SJSA1 (cell line): ENCODE measurements at regions not wholly inside any gene's neighbourhood (a gene's known extent, or its start where the extent isn't known, plus 50 kb on each side); places are given as distances from the start of the nearest gene placed in this dataset.

ENCODE experiments used
- DNase-seq, 2 experiments: peaks; one replicate each; pipeline ENCODE4 v3.0.0-alpha.2; 2015 to 2020; ENCODE audit warnings: low spot score in 2 of 2, low read depth in 1 of 2
- H3K27ac ChIP-seq: fragments of 250-450 bp; sonication (Bioruptor Pico); 2 replicates; pipeline ENCODE4 v1.5.1; 2020; ENCODE audit warnings: mild to moderate bottlenecking, moderate library complexity
- H3K27me3 ChIP-seq: fragments of 250-450 bp; sonication (Bioruptor Pico); replicated peaks from 2 replicates; pipeline ENCODE4 v1.5.1; 2020; ENCODE audit warnings: mild to moderate bottlenecking, moderate library complexity
- H3K36me3 ChIP-seq: fragments of 250-450 bp; sonication (Bioruptor Pico); 2 replicates; pipeline ENCODE4 v1.5.1; 2020; ENCODE audit warnings: mild to moderate bottlenecking
- H3K4me1 ChIP-seq: fragments of 250-450 bp; sonication (Bioruptor Pico); replicated peaks from 2 replicates; pipeline ENCODE4 v1.6.1; 2021; ENCODE audit warnings: mild to moderate bottlenecking
- H3K4me3 ChIP-seq: fragments of 250-450 bp; sonication (Bioruptor Pico); 2 replicates; pipeline ENCODE4 v1.5.1; 2020; ENCODE audit warnings: mild to moderate bottlenecking
- H3K9me3 ChIP-seq: fragments of 250-450 bp; sonication (Bioruptor Pico); replicated peaks from 2 replicates; pipeline ENCODE4 v1.5.1; 2020; ENCODE audit warnings: mild to moderate bottlenecking

DNA sequence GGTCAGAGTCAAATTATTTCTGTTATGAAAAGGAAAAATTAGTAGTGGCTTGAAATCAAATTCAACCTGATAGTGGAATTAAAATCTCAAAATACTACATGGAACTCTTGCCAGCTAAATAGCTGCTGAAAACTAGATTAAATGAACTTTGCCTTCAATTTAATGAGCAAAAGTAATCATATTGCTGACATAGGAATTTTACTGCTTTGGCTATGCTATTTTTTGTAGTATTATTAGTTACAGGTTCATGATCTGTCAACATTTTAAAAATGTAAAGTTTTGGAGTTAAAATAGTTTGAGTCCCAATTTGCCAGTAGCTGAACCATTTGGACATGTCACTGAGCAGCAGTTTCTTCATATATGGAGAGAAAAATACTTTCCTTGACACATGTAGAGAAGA lies 81.4 kb downstream of the RERGL start:
- DNase-seq, result no peak
- no peak overlapping the region for H3K4me3 ChIP-seq
- H3K27me3 ChIP-seq, result no peaks in the 10 kb centered on the region
- H3K9me3 ChIP-seq, result no peaks in the 10 kb centered on the region
- H3K36me3 ChIP-seq, result no peaks in the 10 kb centered on the region
- no peaks in the 10 kb centered on the region for H3K4me1 ChIP-seq
- no peak overlapping the region for H3K27ac ChIP-seq

GRCh38 chr12:17999174-17999801 lies 90.7 kb downstream of the RERGL start:
- 0 out of 2 replicates have a peak, but pooled peaks cover 2% of the 10 kb centered on the region for H3K9me3 ChIP-seq
- no peaks in the 10 kb centered on the region for H3K27me3 ChIP-seq
- DNase-seq, result no peak
- no peaks in the 10 kb centered on the region for H3K4me1 ChIP-seq
- H3K27ac ChIP-seq, result no peak overlapping the region
- H3K36me3 ChIP-seq, result no peaks in the 10 kb centered on the region
- no peak overlapping the region for H3K4me3 ChIP-seq

- no peak for DNase-seq
- Histone ChIP-seq H3K9me3 (no peaks in the 10 kb centered on the region), H3K4me3 (no peak overlapping the region), H3K4me1 (no peaks in the 10 kb centered on the region), H3K27ac (no peak overlapping the region), H3K36me3 (no peaks in the 10 kb centered on the region), H3K27me3 (no peaks in the 10 kb centered on the region)
Observed at GRCh38 chr12:17992002-17992656, 97.9 kb downstream of the RERGL start.

- DNase-seq, result no peak
- H3K4me3 ChIP-seq, result no peak overlapping the region
Observed at GRCh38 chr12:17982556-17982955, 107.4 kb downstream of the RERGL start.

GRCh38 chr12:17976202-17976601 lies 113.8 kb downstream of the RERGL start:
- DNase-seq, result no peak

More at GRCh38 chr12:17982556-17982955, 107.4 kb downstream of the RERGL start:
- H3K27me3 ChIP-seq, result no peaks in the 10 kb centered on the region
- no peaks in the 10 kb centered on the region for H3K9me3 ChIP-seq
- no peaks in the 10 kb centered on the region for H3K4me1 ChIP-seq
- no peaks in the 10 kb centered on the region for H3K36me3 ChIP-seq
- no peak overlapping the region for H3K27ac ChIP-seq

DNA sequence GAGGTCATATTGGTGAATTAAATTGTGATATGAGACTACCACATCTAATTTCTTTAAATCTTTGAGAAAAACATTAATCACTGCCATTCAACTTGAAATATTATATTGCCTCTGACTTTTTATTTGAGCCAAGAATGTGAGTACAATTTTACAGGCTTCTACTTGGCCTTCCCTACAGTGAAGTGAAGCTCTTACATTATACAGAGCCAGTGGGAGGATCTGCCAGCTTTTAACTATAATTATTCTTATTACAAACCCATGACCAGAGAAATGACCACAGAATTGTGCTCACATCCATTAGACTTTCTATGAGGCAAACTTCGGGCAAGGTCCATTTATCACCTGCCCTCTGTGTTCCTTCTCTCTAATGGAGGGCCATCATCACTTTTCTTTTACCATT lies 114.2 kb downstream of the RERGL start:
- Histone ChIP-seq H3K4me1 (no peaks in the 10 kb centered on the region), H3K36me3 (no peaks in the 10 kb centered on the region), H3K27ac (no peak overlapping the region), H3K9me3 (no peaks in the 10 kb centered on the region), H3K27me3 (no peaks in the 10 kb centered on the region), H3K4me3 (no peak overlapping the region)
- DNase-seq, result no peak

More at GRCh38 chr12:17976202-17976601, 113.8 kb downstream of the RERGL start:
- Histone ChIP-seq H3K27ac (no peak overlapping the region), H3K4me3 (no peak overlapping the region), H3K27me3 (no peaks in the 10 kb centered on the region), H3K4me1 (no peaks in the 10 kb centered on the region), H3K36me3 (no peaks in the 10 kb centered on the region), H3K9me3 (no peaks in the 10 kb centered on the region)

DNA sequence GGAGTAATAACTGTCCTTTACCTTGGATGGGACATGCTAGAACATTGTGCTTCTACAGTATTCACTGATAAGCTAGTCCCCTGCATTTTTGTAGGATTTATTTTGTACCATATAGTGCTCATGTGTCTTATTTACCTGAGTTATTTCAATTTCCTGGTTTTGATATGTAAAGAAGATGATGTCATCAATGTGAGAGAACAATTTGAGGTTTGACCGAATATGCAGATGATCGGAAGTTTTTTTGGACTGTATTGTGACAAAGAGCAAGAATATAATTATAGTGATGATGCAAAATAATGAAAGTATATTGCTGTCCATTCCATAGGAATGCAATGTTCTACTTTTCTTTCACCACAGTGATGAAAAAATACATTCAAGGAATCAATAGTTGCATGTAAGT lies 114.8 kb downstream of the RERGL start:
- H3K27ac ChIP-seq, result no peak overlapping the region
- H3K27me3 ChIP-seq, result no peaks in the 10 kb centered on the region
- no peak overlapping the region for H3K4me3 ChIP-seq

DNA sequence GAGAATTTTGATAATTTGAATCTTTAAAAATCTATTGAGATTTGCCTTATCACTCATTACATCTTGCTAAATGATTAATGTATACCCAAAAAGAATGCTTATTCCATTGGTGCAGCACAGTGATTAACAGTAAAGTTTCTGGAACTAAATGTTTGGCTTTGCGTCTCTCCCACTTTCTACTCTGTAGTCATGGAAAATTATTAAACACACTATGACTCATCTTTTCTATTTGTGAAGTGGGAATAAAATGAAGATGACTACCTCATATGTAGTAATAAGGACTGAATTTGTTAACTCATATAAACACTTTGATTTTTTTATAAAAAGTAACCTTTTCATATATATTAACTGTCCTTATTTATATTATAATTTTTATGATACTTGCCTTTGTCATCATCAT lies 118.1 kb downstream of the RERGL start:
- no peak for DNase-seq

More for the DNA sequence above, 114.8 kb downstream of the RERGL start:
- H3K36me3 ChIP-seq, result no peaks in the 10 kb centered on the region
- no peaks in the 10 kb centered on the region for H3K4me1 ChIP-seq
- no peaks in the 10 kb centered on the region for H3K9me3 ChIP-seq
- no peak for DNase-seq

GRCh38 chr12:17954788-17955187 lies 135.2 kb downstream of the RERGL start:
- H3K27ac ChIP-seq, result no peak overlapping the region
- DNase-seq, result no peak
- no peaks in the 10 kb centered on the region for H3K36me3 ChIP-seq
- H3K4me3 ChIP-seq, result no peak overlapping the region
- H3K27me3 ChIP-seq, result no peaks in the 10 kb centered on the region
- no peaks in the 10 kb centered on the region for H3K9me3 ChIP-seq
- H3K4me1 ChIP-seq, result no peaks in the 10 kb centered on the region

More for the DNA sequence above, 118.1 kb downstream of the RERGL start:
- Histone ChIP-seq H3K4me3 (no peak overlapping the region), H3K9me3 (no peaks in the 10 kb centered on the region), H3K4me1 (no peaks in the 10 kb centered on the region), H3K27me3 (no peaks in the 10 kb centered on the region), H3K36me3 (no peaks in the 10 kb centered on the region), H3K27ac (no peak overlapping the region)

DNA sequence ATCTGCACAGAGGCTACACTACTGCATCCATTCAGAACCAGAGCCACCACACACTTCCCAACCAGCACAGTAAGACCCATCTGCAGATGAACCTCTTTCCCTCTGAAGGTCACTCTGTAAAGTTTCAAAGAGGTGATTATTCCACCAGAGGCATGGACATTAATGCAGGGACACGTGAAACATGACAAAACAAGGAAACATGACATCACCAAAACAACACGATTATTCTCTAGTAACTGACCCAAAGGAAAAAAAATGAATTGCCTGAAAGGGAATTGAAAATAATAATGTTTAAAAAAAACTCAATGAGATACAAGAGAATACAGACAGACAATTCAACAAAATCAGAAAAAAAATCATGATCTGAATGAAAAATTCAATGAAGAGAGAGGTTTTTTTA lies 139.1 kb downstream of the RERGL start:
- Histone ChIP-seq H3K9me3 (no peaks in the 10 kb centered on the region), H3K4me3 (no peak overlapping the region), H3K36me3 (no peaks in the 10 kb centered on the region), H3K27ac (no peak overlapping the region), H3K4me1 (no peaks in the 10 kb centered on the region), H3K27me3 (no peaks in the 10 kb centered on the region)
- no peak for DNase-seq

DNA sequence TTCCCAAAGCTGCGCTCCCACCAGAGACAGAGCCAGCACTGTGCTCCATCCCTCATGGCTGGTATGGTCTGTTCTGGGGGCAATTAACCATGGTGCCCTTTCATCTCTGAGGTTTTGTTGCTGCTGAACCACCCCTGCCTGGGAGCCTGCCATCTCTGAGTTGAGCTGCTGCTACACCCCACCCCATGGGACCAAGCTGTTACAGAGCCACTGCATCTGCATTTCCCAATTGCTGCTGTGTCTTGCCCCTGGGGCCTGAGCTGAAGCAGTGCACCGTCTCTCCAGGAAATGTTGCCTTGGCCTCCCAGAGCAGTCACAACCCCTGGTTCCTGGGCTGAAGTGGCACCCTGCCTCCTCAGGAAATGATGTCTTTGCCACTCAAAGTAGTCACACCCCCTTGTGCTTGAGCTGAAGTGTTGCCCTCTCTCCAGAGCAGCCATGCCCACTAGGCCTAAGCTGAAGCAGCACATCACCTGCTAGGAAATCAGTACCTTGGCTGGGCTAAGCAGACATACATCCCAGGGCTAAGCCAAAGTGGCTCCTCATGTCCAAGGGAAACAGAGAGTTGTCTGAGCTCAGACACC lies 140.3 kb downstream of the RERGL start:
- H3K27me3 ChIP-seq, result no peaks in the 10 kb centered on the region
- no peaks in the 10 kb centered on the region for H3K9me3 ChIP-seq
- no peak overlapping the region for H3K27ac ChIP-seq
- H3K4me1 ChIP-seq, result no peaks in the 10 kb centered on the region
- DNase-seq, result no peak
- H3K4me3 ChIP-seq, result no peak overlapping the region
- H3K36me3 ChIP-seq, result no peaks in the 10 kb centered on the region

DNA sequence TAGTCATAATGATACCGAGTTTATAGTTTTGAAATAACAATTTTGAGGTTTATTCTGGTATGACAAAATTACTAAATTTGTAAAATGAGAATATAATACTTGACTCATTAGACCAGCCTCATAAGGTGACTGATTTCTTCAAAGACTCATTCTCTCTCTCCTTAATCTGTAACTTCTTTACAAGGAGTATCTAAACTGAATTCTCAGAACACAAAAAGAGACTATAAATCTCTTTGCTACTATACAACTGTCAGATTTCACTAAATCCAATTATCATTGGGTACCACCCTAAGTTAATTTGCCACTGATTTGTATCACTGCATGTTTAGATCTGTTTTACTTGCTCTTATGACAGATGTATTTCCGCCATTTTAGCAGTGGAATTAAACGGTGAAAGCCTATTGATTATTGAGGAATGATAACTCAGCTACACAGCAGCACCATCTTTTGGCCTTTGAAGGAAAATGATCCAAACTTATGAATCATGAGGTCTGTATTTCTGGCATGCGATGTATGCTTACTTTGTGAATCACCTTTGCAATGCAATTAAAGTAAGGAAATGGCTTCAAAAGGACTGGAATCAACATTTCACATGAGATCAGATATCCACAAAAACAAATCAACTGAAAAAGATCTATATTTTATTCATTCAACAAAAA lies 161.2 kb downstream of the RERGL start:
- H3K27me3 ChIP-seq, result no peaks in the 10 kb centered on the region
- no peak overlapping the region for H3K4me3 ChIP-seq
- H3K27ac ChIP-seq, result peak overlapping the region; percentile 62

DNA sequence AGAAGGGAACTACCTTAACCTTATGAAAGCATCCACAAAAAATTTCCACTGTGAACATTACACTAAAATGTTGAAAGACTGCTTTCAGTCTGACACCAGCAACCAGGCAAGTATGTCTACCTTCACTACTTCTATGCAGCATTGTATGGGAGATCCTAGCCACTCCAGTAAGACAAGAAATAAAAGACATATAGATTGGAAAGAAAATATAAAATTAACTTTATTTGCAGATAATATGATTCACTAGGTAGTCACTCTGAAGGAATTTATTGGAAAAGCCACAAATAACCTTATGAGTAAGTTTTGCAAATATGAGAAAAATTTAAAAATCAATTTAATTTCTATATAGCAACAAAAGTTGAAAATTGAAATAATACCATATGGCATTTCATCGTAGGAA lies 172.0 kb downstream of the RERGL start:
- Histone ChIP-seq H3K4me3 (no peak overlapping the region), H3K9me3 (no peaks in the 10 kb centered on the region; the same call in 1 of the 2 replicates), H3K4me1 (no peaks in the 10 kb centered on the region), H3K27ac (no peak overlapping the region), H3K36me3 (no peaks in the 10 kb centered on the region), H3K27me3 (no peaks in the 10 kb centered on the region)
- no peak for DNase-seq

More for the DNA sequence above, 161.2 kb downstream of the RERGL start:
- DNase-seq, result peak in 1 of 2 experiments; percentile 44
- Histone ChIP-seq H3K36me3 (no peaks in the 10 kb centered on the region), H3K4me1 (peaks cover 13% of the 10 kb centered on the region), H3K9me3 (no peaks in the 10 kb centered on the region)

- Histone ChIP-seq H3K9me3 (no peaks in the 10 kb centered on the region), H3K36me3 (no peaks in the 10 kb centered on the region), H3K4me3 (no peak overlapping the region), H3K4me1 (no peaks in the 10 kb centered on the region), H3K27me3 (no peaks in the 10 kb centered on the region), H3K27ac (no peak overlapping the region)
- DNase-seq, result no peak
Observed at GRCh38 chr12:17884581-17884980, 205.4 kb downstream of the RERGL start.
